NCI-H226 (cell line): ENCODE measurements at regions not wholly inside any gene's neighbourhood (a gene's known extent, or its start where the extent isn't known, plus 50 kb on each side); places are given as distances from the start of the nearest gene placed in this dataset.
"Not testable (repeated sequence)": the region's sequence is repeated elsewhere in the genome, so short reads cannot be mapped to it uniquely, and the experiment has no call there.

Experiments used
- DNase-seq: peaks from one replicate; pipeline ENCODE4 v3.0.0-alpha.2; 2015

GRCh38 chr12:68510397-68510796, 100.3 kb upstream of the RAP1B start:
- DNase-seq, result no peak

GRCh38 chr12:68514807-68515411, 95.8 kb upstream of the RAP1B start:
- no peak for DNase-seq

DNA sequence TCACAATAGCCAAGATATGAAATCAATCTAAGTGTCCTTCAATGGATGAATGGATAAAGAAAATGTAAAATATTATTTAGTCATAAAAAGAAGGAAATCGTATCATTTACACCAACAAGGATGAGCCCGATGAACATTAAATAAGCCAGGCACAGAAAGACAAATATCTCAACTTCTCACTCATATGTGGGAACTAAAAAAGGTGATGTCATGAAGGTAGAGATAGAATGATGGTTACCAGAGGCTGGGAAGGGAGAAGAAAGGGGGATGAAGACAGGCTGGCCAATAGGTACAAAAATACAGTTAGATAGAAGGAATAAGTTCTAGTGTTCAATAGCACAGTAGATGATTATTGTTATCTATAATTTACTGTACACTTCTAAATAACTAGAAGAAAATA, 94.9 kb upstream of the RAP1B start:
- DNase-seq, result no peak

DNA sequence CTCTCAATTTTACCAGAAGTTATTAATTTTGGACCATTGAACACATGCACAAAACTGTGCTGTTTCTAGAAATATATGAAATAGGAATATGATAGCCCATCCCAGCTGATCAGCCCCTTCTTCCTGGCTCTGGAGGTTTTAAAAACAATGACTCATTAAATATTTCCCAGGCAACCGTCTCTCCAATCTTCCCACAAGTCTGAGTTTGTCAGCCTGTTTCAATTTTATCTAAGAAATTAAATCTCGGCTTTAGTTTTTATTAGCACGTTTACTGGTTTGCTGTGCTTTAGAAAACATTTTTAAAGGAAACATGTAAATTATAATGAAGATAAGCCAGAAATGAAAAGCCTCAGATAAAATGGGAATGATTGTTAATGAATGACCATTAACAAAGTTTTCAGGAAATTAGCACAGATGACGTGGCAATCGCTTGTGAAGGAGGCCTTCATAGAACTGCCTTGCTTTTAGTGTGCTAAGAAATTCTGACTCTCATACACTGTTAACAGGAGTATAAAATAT, 89.3 kb upstream of the RAP1B start:
- peak; percentile 65 for DNase-seq

DNA sequence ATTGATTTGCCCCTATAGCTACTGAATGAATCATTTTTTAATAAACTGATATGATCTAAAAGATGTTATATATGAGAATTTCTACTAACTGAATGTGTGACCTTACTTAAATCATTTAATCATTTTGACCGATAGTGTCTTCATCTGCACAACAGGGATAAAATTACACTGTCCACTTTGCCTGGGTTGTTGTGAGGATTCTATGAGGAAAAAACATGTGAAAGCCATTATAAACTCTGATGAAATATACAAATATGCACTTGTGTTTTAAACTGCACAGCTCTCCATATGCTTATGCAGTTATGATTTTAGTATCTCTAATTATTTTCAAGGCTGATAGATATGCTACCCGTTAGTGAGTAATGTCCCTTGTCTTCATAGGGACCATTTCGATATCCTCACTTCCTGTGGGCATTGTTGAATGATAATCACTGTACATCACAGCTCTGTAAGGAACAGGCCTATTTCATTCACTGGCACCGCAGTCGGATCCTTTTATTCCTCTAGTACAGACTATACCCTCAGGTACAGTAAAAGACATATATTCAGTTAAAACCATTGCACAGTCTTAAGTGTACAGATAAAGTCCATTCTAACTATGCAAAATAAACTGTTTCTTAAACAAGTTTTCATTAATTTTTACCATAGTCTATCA, 88.7 kb upstream of the RAP1B start:
- DNase-seq, result no peak

- DNase-seq, result no peak
These were observed 81.2 kb upstream of the RAP1B start for GRCh38 chr12:68529466-68529865.

GRCh38 chr12:68529869-68530268, 80.8 kb upstream of the RAP1B start:
- no peak for DNase-seq

DNA sequence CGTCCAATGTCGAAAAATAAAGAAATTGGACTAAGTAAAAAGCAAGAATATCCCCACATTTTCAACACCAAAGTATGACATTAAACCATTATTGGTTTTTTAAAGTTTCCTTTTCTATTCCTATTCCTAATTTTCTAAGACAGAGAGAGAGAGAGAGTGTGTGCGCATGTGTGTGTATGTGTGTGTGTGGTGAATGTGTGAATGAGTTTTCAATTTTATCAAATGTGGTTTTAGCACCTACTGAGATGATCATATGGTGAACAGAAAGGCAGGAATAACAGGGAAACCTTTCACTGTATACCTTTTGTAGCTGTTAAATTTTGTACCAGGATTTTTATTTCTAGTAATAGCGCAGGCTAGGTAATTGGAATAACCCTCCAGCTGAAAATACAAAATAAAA, 80.4 kb upstream of the RAP1B start:
- DNase-seq, result no peak

- DNase-seq, result peak; percentile 17
These were observed 79.7 kb upstream of the RAP1B start for GRCh38 chr12:68530965-68531364.

DNA sequence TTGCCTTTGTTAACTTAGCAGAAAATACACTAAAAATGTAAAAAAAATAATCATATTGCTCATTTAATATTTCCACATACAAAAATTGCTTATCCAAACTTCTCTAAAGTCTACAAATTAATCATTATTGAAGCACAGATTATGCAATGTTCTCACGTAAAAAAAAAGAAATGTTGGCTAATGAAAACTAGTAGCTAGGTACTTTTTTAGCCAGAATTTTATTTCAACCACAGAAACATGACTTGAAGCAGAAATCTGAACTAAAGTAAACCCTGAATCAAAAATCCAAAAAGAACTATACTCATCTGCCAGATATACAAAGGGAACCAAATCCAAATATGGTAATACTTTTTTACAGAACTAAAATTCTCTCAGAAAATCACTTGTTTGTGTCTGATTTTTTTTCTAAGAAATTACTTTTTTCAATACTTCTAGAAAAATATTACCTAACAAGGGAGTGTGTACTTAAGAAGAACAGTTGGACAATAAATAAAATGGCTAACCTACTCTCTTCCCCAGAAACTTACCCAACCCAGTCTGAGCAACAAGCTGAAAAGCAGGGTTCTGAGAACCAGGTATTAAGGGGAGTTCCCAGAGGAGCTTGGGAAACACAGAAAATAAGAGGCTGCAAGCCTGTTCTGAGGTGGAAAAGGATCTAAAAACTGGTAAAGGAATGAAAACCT, 78.4 kb upstream of the RAP1B start:
- DNase-seq, result no peak

GRCh38 chr12:68532887-68533248, 77.8 kb upstream of the RAP1B start:
- no peak for DNase-seq

- DNase-seq, result no peak
These were observed 76.6 kb upstream of the RAP1B start for GRCh38 chr12:68534108-68534507.

DNA sequence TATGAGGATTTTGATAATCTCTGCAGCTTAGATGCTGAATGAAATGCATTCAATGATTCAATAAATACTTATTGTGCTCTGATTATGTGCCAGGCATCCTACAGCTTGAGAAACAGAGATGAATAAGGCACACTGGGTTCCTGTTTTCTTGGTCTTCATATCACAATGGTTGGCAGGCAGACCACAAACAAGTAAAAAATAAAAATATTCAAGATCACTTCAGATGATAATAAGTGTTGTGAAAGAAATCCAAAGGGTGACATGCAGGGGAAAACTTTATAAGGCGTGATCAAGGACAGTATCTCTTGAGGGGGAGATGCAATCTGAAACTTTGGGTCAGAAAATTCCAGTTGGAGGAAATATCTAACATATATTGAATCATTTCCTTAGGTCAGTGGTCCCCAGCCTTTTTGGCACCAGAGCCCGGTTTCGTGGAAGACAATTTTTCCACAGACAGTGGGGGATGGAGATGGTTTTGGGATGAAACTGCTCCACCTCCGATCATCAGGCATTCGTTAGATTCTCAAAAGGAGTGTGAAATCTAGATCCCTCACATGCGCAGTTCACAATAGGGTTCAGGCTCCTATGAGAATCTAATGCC, 73.7 kb upstream of the RAP1B start:
- DNase-seq, result no peak

DNA sequence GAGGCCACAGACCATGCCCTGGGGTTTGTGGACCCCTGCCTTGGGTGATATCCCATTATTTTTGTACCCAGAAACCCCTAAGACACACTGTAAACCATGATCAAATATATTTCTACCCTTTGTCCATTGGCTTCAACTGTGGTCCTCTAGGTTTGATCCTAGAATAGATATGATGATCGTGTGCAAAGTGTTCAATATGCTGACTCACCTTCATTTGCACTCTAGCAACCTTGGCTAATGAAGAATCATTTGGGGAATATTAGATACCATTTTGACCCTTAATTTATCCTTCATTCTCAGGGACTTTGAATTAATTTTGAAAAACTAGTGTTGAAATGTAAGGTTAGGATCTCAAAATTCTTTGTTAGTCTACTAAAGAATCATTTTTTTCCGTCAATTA, 73.1 kb upstream of the RAP1B start:
- no peak for DNase-seq

- DNase-seq, result peak; percentile 28
These were observed 71.7 kb upstream of the RAP1B start for GRCh38 chr12:68538726-68539614.

DNA sequence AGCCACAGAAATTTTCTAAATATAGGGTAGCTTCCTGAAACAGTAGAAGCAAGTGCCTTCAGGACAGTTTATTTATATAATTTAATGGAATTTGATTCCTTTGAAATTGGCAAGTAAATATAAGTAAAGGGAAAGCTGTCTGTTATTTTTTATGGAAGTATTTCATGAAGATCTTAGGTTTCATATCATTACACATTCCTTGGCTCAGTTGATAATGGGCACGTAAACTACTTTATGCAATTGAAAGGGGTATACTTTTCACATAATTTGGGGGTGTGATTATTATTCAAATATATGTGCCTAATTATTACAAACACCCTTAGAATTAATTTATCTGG, 71.1 kb upstream of the RAP1B start:
- no peak for DNase-seq

- not testable (repeated sequence) for DNase-seq
These were observed 69.9 kb upstream of the RAP1B start for GRCh38 chr12:68540768-68541167.

DNA sequence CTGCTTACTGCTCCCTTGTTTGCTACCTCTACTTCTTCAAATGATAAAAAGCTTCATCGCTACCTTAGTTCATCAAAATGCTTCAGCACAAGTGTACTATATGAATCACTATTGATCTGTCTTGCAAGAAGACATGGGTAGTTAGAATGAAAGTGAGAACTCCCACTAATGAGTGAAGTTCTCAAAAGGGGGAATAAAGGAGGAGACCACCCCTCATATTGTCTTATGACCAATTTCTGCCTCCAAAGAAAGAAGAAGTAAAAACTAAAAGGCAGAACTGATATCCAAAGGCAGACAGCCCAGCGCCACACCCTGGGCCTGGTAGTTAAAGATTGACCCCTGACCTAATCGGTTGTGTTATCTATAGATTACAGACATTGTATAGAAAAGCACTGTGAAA, 63.4 kb upstream of the RAP1B start:
- DNase-seq, result not testable (repeated sequence)

GRCh38 chr12:68552605-68553195, 58.0 kb upstream of the RAP1B start:
- not testable (repeated sequence) for DNase-seq

DNA sequence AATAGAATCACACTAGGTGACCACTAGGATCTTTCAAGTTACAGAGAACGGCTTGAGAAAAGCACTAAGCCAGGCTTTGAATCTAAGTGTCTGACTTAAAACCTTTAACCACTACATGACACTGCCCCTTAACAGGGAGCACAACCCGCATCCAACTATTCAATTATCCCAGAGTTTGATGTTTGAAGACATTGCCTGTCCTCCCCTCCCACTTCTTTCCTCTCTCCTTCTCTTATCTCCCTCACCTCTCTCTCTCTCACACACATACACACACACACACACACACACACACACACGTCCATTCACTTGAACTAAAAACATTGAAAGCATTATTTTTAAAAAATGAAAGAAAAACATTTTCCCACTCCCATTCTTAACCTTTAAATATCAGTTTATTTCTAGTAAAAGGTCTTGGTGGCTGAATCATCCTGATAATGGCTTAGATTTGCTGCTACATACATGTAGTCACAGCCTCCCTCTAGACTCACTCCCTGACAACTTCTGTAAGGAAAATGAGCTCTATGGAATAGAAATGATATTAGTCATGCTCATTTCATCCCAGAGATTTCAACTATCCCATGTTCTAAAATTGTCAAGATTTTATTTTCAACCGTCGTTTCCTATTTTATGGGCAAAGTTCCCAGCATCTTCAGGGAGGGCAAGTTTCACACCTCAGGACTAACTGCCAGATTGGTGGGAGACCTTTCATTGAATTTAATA, 53.5 kb upstream of the RAP1B start:
- DNase-seq, result peak; percentile 97

- DNase-seq, result no peak
These were observed 51.5 kb upstream of the RAP1B start for GRCh38 chr12:68559246-68559645.
